Left ventricle myocardium inferior (tissue), 1 donor: ENCODE measurements at regions not wholly inside any gene's neighbourhood (a gene's known extent, or its start where the extent isn't known, plus 50 kb on each side); places are given as distances from the start of the nearest gene placed in this dataset.

Experiments used
- DNase-seq: peaks from one replicate; pipeline ENCODE4 v3.0.0-alpha.2; 2020
- H3K27ac ChIP-seq: fragments of 200-600 bp; replicated peaks from 2 replicates; pipeline ENCODE4 v1.8.0; 2021
- H3K27me3 ChIP-seq: fragments of 200-600 bp; 2 replicates; pipeline ENCODE4 v1.8.0; 2021; ENCODE audit warnings: low read depth
- H3K36me3 ChIP-seq: fragments of 200-600 bp; 2 replicates; pipeline ENCODE4 v1.8.0; 2021
- H3K4me1 ChIP-seq: fragments of 200-600 bp; 2 replicates; pipeline ENCODE4 v1.8.0; 2021
- H3K4me3 ChIP-seq: fragments of 200-600 bp; 2 replicates; pipeline ENCODE4 v1.8.0; 2021; ENCODE audit warnings: mild to moderate bottlenecking, moderate library complexity
- H3K9me3 ChIP-seq: fragments of 200-600 bp; replicated peaks from 2 replicates; pipeline ENCODE4 v1.8.0; 2021
- CTCF ChIP-seq: fragments of 200-600 bp; IDR thresholded peaks from 2 replicates; pipeline ENCODE4 v1.8.0; 2021; ENCODE audit warnings: antibody characterized with exemption, mild to moderate bottlenecking, borderline replicate concordance
- intact Hi-C: fragments of 100-400 bp; cut with micrococcal nuclease; formaldehyde crosslinking; loops from one replicate; pipeline ENCODE4 v1.11.0; 2022
- donor health status: DM: no; HTN: yes; CAD: no; lungs with severe emphysema.

GRCh38 chr15:35606450-35606779 lies 60.5 kb upstream of the DPH6 start:
- Histone ChIP-seq H3K27me3 (no peaks in the 10 kb centered on the region), H3K4me1 (peaks cover 25% of the 10 kb centered on the region), H3K36me3 (no peaks in the 10 kb centered on the region), H3K27ac (peak overlapping the region; percentile 6), H3K9me3 (peaks cover 7% of the 10 kb centered on the region), H3K4me3 (no peak overlapping the region)
- intact Hi-C loops = no loop called here
- TF ChIP-seq CTCF = no peak
- DNase-seq = no peak

- H3K27me3 ChIP-seq = no peaks in the 10 kb centered on the region
- intact Hi-C loops = no loop called here
- TF ChIP-seq CTCF = no peak
- no peak overlapping the region for H3K27ac ChIP-seq
- H3K4me3 ChIP-seq = no peak overlapping the region
- H3K36me3 ChIP-seq = no peaks in the 10 kb centered on the region
- H3K9me3 ChIP-seq = no peaks in the 10 kb centered on the region
- no peak for DNase-seq
- peaks cover 12% of the 10 kb centered on the region for H3K4me1 ChIP-seq
Observed at GRCh38 chr15:35616498-35617271, 70.7 kb upstream of the DPH6 start.

GRCh38 chr15:35618260-35619188 lies 72.6 kb upstream of the DPH6 start:
- no peak for TF ChIP-seq CTCF
- H3K27me3 ChIP-seq = no peaks in the 10 kb centered on the region
- peaks cover 12% of the 10 kb centered on the region for H3K4me1 ChIP-seq
- no peaks in the 10 kb centered on the region for H3K9me3 ChIP-seq
- H3K27ac ChIP-seq = no peak overlapping the region
- DNase-seq = no peak
- intact Hi-C loops = no loop called here
- no peak overlapping the region for H3K4me3 ChIP-seq
- H3K36me3 ChIP-seq = no peaks in the 10 kb centered on the region

- Histone ChIP-seq H3K27ac (no peak overlapping the region), H3K9me3 (no peaks in the 10 kb centered on the region), H3K36me3 (no peaks in the 10 kb centered on the region), H3K4me1 (peaks cover 40% of the 10 kb centered on the region), H3K27me3 (no peaks in the 10 kb centered on the region), H3K4me3 (no peak overlapping the region)
- TF ChIP-seq CTCF = no peak
- no peak for DNase-seq
- intact Hi-C loops = no loop called here
Observed at GRCh38 chr15:35622641-35623340, 76.8 kb upstream of the DPH6 start.

GRCh38 chr15:35624881-35625280 lies 78.9 kb upstream of the DPH6 start:
- Histone ChIP-seq H3K4me3 (no peak overlapping the region), H3K27me3 (no peaks in the 10 kb centered on the region), H3K9me3 (no peaks in the 10 kb centered on the region), H3K4me1 (peaks cover 36% of the 10 kb centered on the region), H3K27ac (no peak overlapping the region), H3K36me3 (no peaks in the 10 kb centered on the region)
- intact Hi-C loops = no loop called here
- DNase-seq = no peak
- no peak for TF ChIP-seq CTCF
